Smooth muscle cell (in vitro differentiated cells): ENCODE measurements at regions not wholly inside any gene's neighbourhood (a gene's known extent, or its start where the extent isn't known, plus 50 kb on each side); places are given as distances from the start of the nearest gene placed in this dataset.

Experiments
- DNase-seq: peaks from one replicate; lab custom pipeline; 2025; ENCODE audit not compliant: unreplicated experiment; lab: John Stamatoyannopoulos, UW
- H2AFZ ChIP-seq: fragments of 200-600 bp; sonication (generic); 2 replicates; pipeline ENCODE4 v1.6.0; 2016; ENCODE audit warnings: antibody characterized with exemption, low read depth, mild to moderate bottlenecking
- H3F3A ChIP-seq: fragments of 200-600 bp; sonication (generic); 2 replicates; pipeline ENCODE4 v1.6.0; 2017; ENCODE audit warnings: antibody characterized with exemption, low read depth
- H3K27ac ChIP-seq: fragments of 200-600 bp; sonication (generic); 2 replicates; pipeline ENCODE4 v1.5.1; 2016; ENCODE audit warnings: low read depth, mild to moderate bottlenecking
- H3K27me3 ChIP-seq: fragments of 200-600 bp; sonication (generic); 2 replicates; pipeline ENCODE4 v1.6.1; 2016; ENCODE audit warnings: low read depth, mild to moderate bottlenecking
- H3K36me3 ChIP-seq: fragments of 200-600 bp; sonication (generic); 2 replicates; pipeline ENCODE4 v1.5.1; 2016; ENCODE audit warnings: low read depth
- H3K4me1 ChIP-seq: fragments of 200-600 bp; sonication (generic); 2 replicates; pipeline ENCODE4 v1.5.1; 2016; ENCODE audit warnings: low read depth
- H3K4me2 ChIP-seq: fragments of 200-600 bp; sonication (generic); 2 replicates; pipeline ENCODE4 v1.6.0; 2016; ENCODE audit warnings: mild to moderate bottlenecking
- H3K4me3 ChIP-seq: fragments of 200-600 bp; sonication (generic); 2 replicates; pipeline ENCODE4 v1.5.1; 2016; ENCODE audit warnings: mild to moderate bottlenecking
- H3K79me2 ChIP-seq: fragments of 200-600 bp; sonication (generic); 2 replicates; pipeline ENCODE4 v1.6.0; 2016; ENCODE audit warnings: low read depth, mild to moderate bottlenecking
- H3K9ac ChIP-seq: fragments of 200-600 bp; sonication (generic); 2 replicates; pipeline ENCODE4 v1.6.0; 2016; ENCODE audit warnings: low read depth
- H3K9me3 ChIP-seq: fragments of 200-600 bp; sonication (generic); replicated peaks from 2 replicates; pipeline ENCODE4 v1.5.1; 2016; ENCODE audit warnings: low read depth
- H4K20me1 ChIP-seq: fragments of 200-600 bp; sonication (generic); 2 replicates; pipeline ENCODE4 v1.6.0; 2016; ENCODE audit warnings: low read depth
- WGBS: methylation state at CpG from one replicate; pipeline ENCODE4 v1.1.7; 2016; ENCODE audit warnings: low lambda C conversion rate; 5-methylcytosine and 5-hydroxymethylcytosine counted together
- TF ChIP-seq, protein P1 (sequence below): fragments of 200-600 bp; sonication (generic); IDR thresholded peaks from 2 replicates; pipeline ENCODE4 v1.5.1; 2017; ENCODE audit warnings: borderline replicate concordance, mild to moderate bottlenecking, antibody characterized with exemption; ENCODE audit not compliant: insufficient read depth, poor library complexity, severe bottlenecking

DNA sequence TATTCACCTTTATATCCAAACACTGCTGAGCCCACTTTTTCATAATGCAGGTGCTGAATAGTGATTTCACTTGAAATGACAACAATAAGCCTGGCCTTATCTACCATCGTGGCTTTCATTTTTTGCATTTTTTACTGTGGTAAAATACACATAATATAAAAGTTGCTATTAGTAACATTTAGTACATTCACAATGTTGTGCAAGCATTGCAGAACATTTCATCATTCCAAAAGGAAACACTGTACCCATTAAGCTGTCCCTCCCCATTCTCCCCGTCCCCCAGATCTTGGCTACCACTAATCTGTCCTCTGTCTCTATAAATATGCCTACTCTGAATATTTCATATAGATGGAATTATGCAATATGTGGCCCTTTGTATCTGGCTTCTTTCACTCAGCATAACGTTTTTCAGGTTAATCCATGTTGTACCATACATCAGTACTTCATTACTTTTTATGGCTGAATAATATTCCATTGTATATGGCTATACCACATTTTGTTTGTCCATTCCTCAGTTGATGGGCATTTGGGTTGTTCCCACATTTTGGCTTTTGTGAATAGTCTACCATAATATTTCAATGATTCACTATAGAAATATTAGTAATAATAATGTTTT is 68.5 kb upstream of the ARID5B start:
- H3K4me2 ChIP-seq, result no peak overlapping the region
- peaks cover 26% of the 10 kb centered on the region for H3K4me1 ChIP-seq
- no peaks in the 10 kb centered on the region for H3K27me3 ChIP-seq
- H3K9ac ChIP-seq, result no peak overlapping the region
- no peak overlapping the region for H3K27ac ChIP-seq
- 85% methylated on average over 3 of the region's 3 CpGs for WGBS
- H3K4me3 ChIP-seq, result no peak overlapping the region
- H3K79me2 ChIP-seq, result no peaks in the 10 kb centered on the region
- no peaks in the 10 kb centered on the region for H3K9me3 ChIP-seq
- no peaks in the 10 kb centered on the region for H4K20me1 ChIP-seq
- DNase-seq, result no peak
- H3K36me3 ChIP-seq, result no peaks in the 10 kb centered on the region
- H2AFZ ChIP-seq, result no peak overlapping the region
- peaks cover 10% of the 10 kb centered on the region for H3F3A ChIP-seq
- TF ChIP-seq, protein P1, sequence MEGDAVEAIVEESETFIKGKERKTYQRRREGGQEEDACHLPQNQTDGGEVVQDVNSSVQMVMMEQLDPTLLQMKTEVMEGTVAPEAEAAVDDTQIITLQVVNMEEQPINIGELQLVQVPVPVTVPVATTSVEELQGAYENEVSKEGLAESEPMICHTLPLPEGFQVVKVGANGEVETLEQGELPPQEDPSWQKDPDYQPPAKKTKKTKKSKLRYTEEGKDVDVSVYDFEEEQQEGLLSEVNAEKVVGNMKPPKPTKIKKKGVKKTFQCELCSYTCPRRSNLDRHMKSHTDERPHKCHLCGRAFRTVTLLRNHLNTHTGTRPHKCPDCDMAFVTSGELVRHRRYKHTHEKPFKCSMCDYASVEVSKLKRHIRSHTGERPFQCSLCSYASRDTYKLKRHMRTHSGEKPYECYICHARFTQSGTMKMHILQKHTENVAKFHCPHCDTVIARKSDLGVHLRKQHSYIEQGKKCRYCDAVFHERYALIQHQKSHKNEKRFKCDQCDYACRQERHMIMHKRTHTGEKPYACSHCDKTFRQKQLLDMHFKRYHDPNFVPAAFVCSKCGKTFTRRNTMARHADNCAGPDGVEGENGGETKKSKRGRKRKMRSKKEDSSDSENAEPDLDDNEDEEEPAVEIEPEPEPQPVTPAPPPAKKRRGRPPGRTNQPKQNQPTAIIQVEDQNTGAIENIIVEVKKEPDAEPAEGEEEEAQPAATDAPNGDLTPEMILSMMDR, result no peak

DNA sequence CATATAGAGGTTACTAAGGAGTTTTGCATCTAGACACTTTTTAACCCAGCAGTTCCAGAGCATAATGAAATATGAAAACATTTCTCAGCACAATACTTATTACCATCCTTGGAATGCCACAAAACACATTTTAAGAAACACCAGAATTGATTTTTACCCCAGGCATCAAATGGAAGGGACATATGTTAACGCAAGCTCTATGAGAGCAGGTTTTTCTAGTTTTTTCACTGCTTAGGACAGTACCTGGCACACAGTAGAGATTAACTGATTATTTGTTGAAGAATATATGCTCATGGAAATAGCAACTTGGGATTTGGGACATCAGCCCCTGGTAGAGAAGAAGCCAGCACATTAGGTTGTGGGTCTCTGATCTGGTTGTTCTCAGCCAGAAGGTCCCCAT is 67.0 kb upstream of the ARID5B start:
- Histone ChIP-seq H4K20me1 (no peaks in the 10 kb centered on the region), H3K4me3 (no peak overlapping the region), H3F3A (peaks cover 13% of the 10 kb centered on the region), H3K79me2 (no peaks in the 10 kb centered on the region), H3K27ac (peak overlapping the region; percentile 95), H3K9ac (no peak overlapping the region), H3K4me1 (peaks cover 30% of the 10 kb centered on the region), H3K9me3 (no peaks in the 10 kb centered on the region), H3K4me2 (no peak overlapping the region), H3K36me3 (no peaks in the 10 kb centered on the region), H3K27me3 (no peaks in the 10 kb centered on the region), H2AFZ (no peak overlapping the region)
- 81% methylated on average over 1 of the region's 1 CpG for WGBS
- TF ChIP-seq, protein P1, result no peak
- no peak for DNase-seq

DNA sequence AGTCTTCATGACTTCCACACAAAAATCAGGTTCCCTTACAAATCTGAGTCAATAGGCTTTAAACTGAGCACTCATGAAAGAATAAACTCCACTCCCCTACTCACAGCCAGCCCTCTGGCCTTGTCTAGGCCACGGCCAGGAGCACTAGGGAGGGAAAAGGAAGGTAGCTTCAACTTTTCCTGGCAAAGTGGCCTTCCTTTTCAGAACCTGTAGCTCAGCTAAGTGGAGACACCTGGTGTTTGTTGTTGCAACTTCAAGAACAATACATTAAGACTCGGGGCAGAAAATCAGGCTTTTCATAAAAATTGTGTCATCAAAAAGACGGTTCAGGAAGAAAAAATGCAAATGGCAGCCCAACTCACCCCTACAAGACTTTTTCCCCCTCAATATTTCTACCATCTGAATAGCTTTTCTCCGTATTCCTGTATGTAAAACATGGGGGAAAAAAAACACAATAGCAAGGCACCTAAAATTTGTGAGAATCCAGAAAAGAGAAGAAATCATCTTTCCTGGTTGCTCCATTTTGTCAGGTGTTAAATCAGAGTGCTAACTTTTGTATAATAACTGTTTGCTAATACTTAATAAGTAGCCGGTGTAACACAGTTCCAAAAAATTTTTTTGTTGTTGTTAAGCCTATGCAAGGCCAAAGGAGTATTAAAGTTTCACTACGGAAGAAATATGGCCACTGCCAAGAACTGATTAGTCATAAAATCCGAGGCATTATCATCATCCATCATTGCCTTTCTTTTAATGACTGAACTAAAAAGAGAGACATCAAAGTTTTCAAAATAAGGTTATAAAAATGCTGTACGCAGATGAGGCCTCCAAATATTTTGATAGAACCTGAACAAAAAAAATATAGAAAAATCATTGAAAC is 66.2 kb upstream of the ARID5B start:
- WGBS, result 40% methylated on average over 8 of the region's 8 CpGs
- H3K27ac ChIP-seq, result peak overlapping the region; percentile 95
- no peaks in the 10 kb centered on the region for H3K27me3 ChIP-seq
- H4K20me1 ChIP-seq, result no peaks in the 10 kb centered on the region
- peak overlapping the region; percentile 78 for H3K9ac ChIP-seq
- H3F3A ChIP-seq, result peaks cover 13% of the 10 kb centered on the region
- DNase-seq, result no peak
- TF ChIP-seq, protein P1, result peak; percentile 33
- H2AFZ ChIP-seq, result peak overlapping the region; percentile 19
- H3K36me3 ChIP-seq, result no peaks in the 10 kb centered on the region
- no peaks in the 10 kb centered on the region for H3K9me3 ChIP-seq
- H3K79me2 ChIP-seq, result no peaks in the 10 kb centered on the region
- peaks cover 30% of the 10 kb centered on the region for H3K4me1 ChIP-seq
- H3K4me3 ChIP-seq, result no peak overlapping the region
- H3K4me2 ChIP-seq, result peak overlapping the region; percentile 82
